Gastrocnemius medialis (tissue), 4 donors: ENCODE measurements at regions not wholly inside any gene's neighbourhood (a gene's known extent, or its start where the extent isn't known, plus 50 kb on each side); places are given as distances from the start of the nearest gene placed in this dataset.

Experiments
- ATAC-seq, 2 donors: fragments of 150-250 bp; one replicate each; pipeline ENCODE4 v1.9.1; 2016
- DNase-seq, 2 donors: peaks; one replicate each; pipeline ENCODE4 v3.0.0-alpha.2; 2019
- H3K27ac ChIP-seq, 4 donors: fragments of 200-600 bp; sonication (generic); 1 replicate in 1 of 4; 2 replicates in 3 of 4; pipeline ENCODE4 v1.5.1; 2016 to 2018; ENCODE audit warnings: mild to moderate bottlenecking in 2 of 4, moderate library complexity in 1 of 4
- H3K27me3 ChIP-seq, 3 donors: fragments of 200-600 bp; sonication (generic) in 2 of 3; 1 replicate in 1 of 3; 2 replicates in 2 of 3; pipeline versions ENCODE4 v1.5.1 to v1.6.0; 2016 to 2019; ENCODE audit warnings: mild to moderate bottlenecking in 1 of 3, moderate library complexity in 1 of 3
- H3K36me3 ChIP-seq, 2 donors: fragments of 200-600 bp; sonication (generic) in 1 of 2; one replicate each; pipeline ENCODE4 v1.5.1; 2017 to 2018
- H3K4me1 ChIP-seq, 2 donors: fragments of 200-600 bp; sonication (generic) in 1 of 2; one replicate each; pipeline ENCODE4 v1.5.1; 2016 to 2017; ENCODE audit warnings: mild to moderate bottlenecking in 2 of 2
- H3K4me3 ChIP-seq, 4 donors: fragments of 200-600 bp; sonication (generic) in 3 of 4; 1 replicate in 1 of 4; 2 replicates in 3 of 4; pipeline ENCODE4 v1.5.1; 2016 to 2019; ENCODE audit warnings: mild to moderate bottlenecking in 2 of 4
- H3K9me3 ChIP-seq, 3 donors: fragments of 200-600 bp; sonication (generic) in 2 of 3; 1 replicate in 1 of 3; 2 replicates in 2 of 3; pipeline ENCODE4 v1.5.1; 2016 to 2019
- POLR2A ChIP-seq, 2 donors: fragments of 450-650 bp; IDR thresholded peaks; one replicate each; pipeline ENCODE4 v1.6.1; 2017; ENCODE audit warnings: antibody characterized with exemption in 2 of 2, mild to moderate bottlenecking in 2 of 2, moderate library complexity in 2 of 2
- in situ Hi-C, 4 donors: fragments of 200-750 bp; cut with MboI; loops; one replicate each; pipeline versions ENCODE4 v1.15.0 to v1.8.0; 2017; ENCODE audit warnings: low sequenced_read_pairs in 4 of 4
- intact Hi-C: fragments of 100-400 bp; cut with DNase I; formaldehyde crosslinking; loops from one replicate; pipeline ENCODE4 v1.15.1; 2023; ENCODE audit warnings: low total_unique reads
- TF ChIP-seq, protein P1 (sequence below), 5 experiments: fragments of 450-650 bp in 3 of 5; fragments of 200-600 bp in 2 of 5; sonication (generic) in 2 of 5; IDR thresholded peaks in 4 of 5; conservative IDR thresholded peaks in 1 of 5; 1 replicate in 4 of 5; 2 replicates in 1 of 5; pipeline ENCODE4 v1.5.1; 2016 to 2019; ENCODE audit warnings: antibody characterized with exemption in 5 of 5, mild to moderate bottlenecking in 3 of 5, moderate library complexity in 3 of 5

GRCh38 chr1:118252624-118253023, 67.6 kb upstream of the SPAG17 start:
- Histone ChIP-seq H3K36me3 (no peaks in the 10 kb centered on the region), H3K4me3 (no peak overlapping the region), H3K4me1 (no peaks in the 10 kb centered on the region), H3K27me3 (no peaks in the 10 kb centered on the region), H3K27ac (no peak overlapping the region), H3K9me3 (no peaks in the 10 kb centered on the region)
- in situ Hi-C loops = no loop called here
- intact Hi-C loops = no loop called here
- DNase-seq (no peak), ATAC-seq (no peak)
- no peak for TF ChIP-seq POLR2A (IDR thresholded peaks at IDR 0.05)
- TF ChIP-seq, protein P1, sequence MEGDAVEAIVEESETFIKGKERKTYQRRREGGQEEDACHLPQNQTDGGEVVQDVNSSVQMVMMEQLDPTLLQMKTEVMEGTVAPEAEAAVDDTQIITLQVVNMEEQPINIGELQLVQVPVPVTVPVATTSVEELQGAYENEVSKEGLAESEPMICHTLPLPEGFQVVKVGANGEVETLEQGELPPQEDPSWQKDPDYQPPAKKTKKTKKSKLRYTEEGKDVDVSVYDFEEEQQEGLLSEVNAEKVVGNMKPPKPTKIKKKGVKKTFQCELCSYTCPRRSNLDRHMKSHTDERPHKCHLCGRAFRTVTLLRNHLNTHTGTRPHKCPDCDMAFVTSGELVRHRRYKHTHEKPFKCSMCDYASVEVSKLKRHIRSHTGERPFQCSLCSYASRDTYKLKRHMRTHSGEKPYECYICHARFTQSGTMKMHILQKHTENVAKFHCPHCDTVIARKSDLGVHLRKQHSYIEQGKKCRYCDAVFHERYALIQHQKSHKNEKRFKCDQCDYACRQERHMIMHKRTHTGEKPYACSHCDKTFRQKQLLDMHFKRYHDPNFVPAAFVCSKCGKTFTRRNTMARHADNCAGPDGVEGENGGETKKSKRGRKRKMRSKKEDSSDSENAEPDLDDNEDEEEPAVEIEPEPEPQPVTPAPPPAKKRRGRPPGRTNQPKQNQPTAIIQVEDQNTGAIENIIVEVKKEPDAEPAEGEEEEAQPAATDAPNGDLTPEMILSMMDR (IDR thresholded peaks at IDR 0.05 in 4 of 5, conservative IDR thresholded peaks at IDR 0.05 in 1 of 5) = no peak

DNA sequence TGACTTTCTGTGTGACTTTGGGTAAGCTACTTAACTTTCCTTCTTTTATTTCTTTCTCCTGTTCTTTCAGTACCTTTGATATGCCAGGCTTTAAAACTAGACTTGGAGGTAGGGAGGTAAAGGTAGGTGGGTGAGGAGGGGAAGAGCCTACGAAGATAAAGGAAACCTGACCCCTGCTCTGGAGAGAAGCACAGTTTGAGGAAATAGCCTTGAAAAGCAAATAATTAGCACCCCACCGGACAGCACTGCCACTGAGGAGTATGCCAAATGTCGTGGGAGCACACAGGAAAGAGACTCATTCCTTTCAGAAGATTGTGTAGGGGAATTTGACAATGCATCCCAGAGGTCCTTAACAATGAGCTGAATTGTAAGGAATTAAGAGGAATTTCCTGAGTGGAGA, 65.2 kb upstream of the SPAG17 start:
- TF ChIP-seq POLR2A (IDR thresholded peaks at IDR 0.05) = no peak
- TF ChIP-seq, protein P1 (IDR thresholded peaks at IDR 0.05 in 4 of 5, conservative IDR thresholded peaks at IDR 0.05 in 1 of 5) = no peak
- no peak overlapping the region for H3K4me3 ChIP-seq
- intact Hi-C loops = no loop called here
- H3K4me1 ChIP-seq = peaks cover 8 to 11% of the 10 kb centered on the region in 2 donors
- in situ Hi-C loops = no loop called here
- no peak overlapping the region for H3K27ac ChIP-seq
- no peaks in the 10 kb centered on the region for H3K9me3 ChIP-seq
- no peaks in the 10 kb centered on the region for H3K27me3 ChIP-seq
- H3K36me3 ChIP-seq = no peaks in the 10 kb centered on the region
- DNase-seq = no peak
- no peak for ATAC-seq

DNA sequence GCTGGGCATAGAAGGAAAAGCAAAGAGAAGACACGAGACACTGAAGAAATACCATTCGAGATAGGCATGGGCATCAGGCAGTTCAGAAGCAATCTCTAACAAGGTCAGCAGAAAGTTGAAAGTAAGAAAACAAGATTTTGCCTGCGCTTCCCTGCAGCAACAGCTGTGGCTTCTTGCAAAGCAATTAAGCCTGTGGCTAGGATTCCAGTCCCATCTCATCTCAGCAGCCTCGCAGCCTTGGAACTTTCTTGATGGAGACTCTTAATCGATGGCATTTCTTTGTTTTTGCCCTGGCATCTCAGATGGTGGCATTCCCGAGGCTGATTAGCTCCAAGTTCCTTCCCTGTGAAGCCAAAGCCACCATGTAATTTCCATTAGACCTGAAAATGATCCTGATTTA, 64.6 kb upstream of the SPAG17 start:
- ATAC-seq (no peak), DNase-seq (no peak)
- no peaks in the 10 kb centered on the region for H3K9me3 ChIP-seq
- peaks cover 8 to 11% of the 10 kb centered on the region in 2 donors for H3K4me1 ChIP-seq
- H3K27me3 ChIP-seq = no peaks in the 10 kb centered on the region
- no peak for TF ChIP-seq POLR2A (IDR thresholded peaks at IDR 0.05)
- TF ChIP-seq, protein P1 (IDR thresholded peaks at IDR 0.05 in 4 of 5, conservative IDR thresholded peaks at IDR 0.05 in 1 of 5) = no peak
- in situ Hi-C loops = no loop called here
- intact Hi-C loops = no loop called here
- H3K27ac ChIP-seq = no peak overlapping the region
- no peak overlapping the region for H3K4me3 ChIP-seq
- no peaks in the 10 kb centered on the region for H3K36me3 ChIP-seq

DNA sequence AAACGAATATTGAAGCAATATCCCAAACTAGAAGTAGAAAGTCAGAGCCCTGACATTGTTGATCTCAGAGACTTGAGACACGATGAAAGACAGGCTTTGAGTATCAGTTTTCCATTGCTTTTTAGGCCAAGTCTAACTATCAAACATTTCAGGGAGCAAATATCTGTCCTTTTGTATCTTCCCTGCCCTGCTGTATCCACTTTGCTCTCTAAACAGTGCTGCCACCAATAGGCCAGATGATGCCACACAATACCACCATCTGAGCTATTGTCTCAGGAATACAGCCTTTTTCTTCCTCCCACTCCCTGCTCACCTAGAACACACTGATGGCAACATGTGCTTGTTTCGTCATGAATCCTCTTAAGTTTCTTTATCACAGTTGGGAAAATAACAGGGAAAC, 62.6 kb upstream of the SPAG17 start:
- Histone ChIP-seq H3K27ac (peak overlapping the region in 2 of 4 donors; percentile 16 to 26), H3K27me3 (no peaks in the 10 kb centered on the region), H3K9me3 (no peaks in the 10 kb centered on the region), H3K36me3 (no peaks in the 10 kb centered on the region), H3K4me3 (no peak overlapping the region), H3K4me1 (peaks cover 8 to 11% of the 10 kb centered on the region in 2 donors)
- ATAC-seq (peak; percentile 38 to 69), DNase-seq (peak in 1 of 2 donors; percentile 19)
- intact Hi-C loops = no loop called here
- in situ Hi-C loops = no loop called here
- TF ChIP-seq, protein P1 (IDR thresholded peaks at IDR 0.05 in 4 of 5, conservative IDR thresholded peaks at IDR 0.05 in 1 of 5) = peak in 2 of 5 experiments; percentile 13 to 28
- no peak for TF ChIP-seq POLR2A (IDR thresholded peaks at IDR 0.05)

- Histone ChIP-seq H3K9me3 (no peaks in the 10 kb centered on the region), H3K27me3 (no peaks in the 10 kb centered on the region), H3K27ac (peak overlapping the region in 3 of 4 donors; percentile 16 to 49 (median 26)), H3K4me3 (no peak overlapping the region), H3K36me3 (no peaks in the 10 kb centered on the region), H3K4me1 (peaks cover 8 to 11% of the 10 kb centered on the region in 2 donors)
- intact Hi-C loops (no loop called here), in situ Hi-C loops (no loop called here)
- DNase-seq (no peak), ATAC-seq (peak; percentile 81 to 93)
- TF ChIP-seq, protein P1 (IDR thresholded peaks at IDR 0.05 in 4 of 5, conservative IDR thresholded peaks at IDR 0.05 in 1 of 5) = no peak
- no peak for TF ChIP-seq POLR2A (IDR thresholded peaks at IDR 0.05)
Observed at GRCh38 chr1:118246646-118247045, 61.6 kb upstream of the SPAG17 start.
